PFSK-1 (cell line): ENCODE measurements at regions not wholly inside any gene's neighbourhood (a gene's known extent, or its start where the extent isn't known, plus 50 kb on each side); places are given as distances from the start of the nearest gene placed in this dataset.

Experiments used
- POLR2AphosphoS5 ChIP-seq: IDR thresholded peaks from 2 replicates; pipeline ENCODE4 v1.6.1; 2012; ENCODE audit warnings: low read depth, mild to moderate bottlenecking, control low read depth, low read length, moderate library complexity
- REST ChIP-seq, 2 experiments: IDR thresholded peaks; 2 replicates each; pipeline versions ENCODE4 v1.6.1 to v1.8.0; 2011 to 2012; ENCODE audit warnings: low read depth in 2 of 2, low read length in 2 of 2, control low read depth in 1 of 2, inconsistent platforms in 1 of 2, mild to moderate bottlenecking in 1 of 2, moderate library complexity in 1 of 2; ENCODE audit not compliant: insufficient read depth in 1 of 2
- TAF1 ChIP-seq: IDR thresholded peaks from 2 replicates; pipeline ENCODE4 v1.6.1; 2012; ENCODE audit warnings: low read length, control low read depth, borderline replicate concordance; ENCODE audit not compliant: insufficient read depth

- TF ChIP-seq POLR2AphosphoS5 (no peak), TAF1 (no peak), REST (IDR thresholded peaks at IDR 0.05; ENCODE audit: insufficient read depth in 1 of 2, low read depth in 2 of 2, low read length in 2 of 2) (no peak)
Observed at GRCh38 chr6:156004796-156005195, 549.2 kb upstream of the NOX3 start.
